ENCODE measurements at regions not wholly inside any gene's neighbourhood (a gene's known extent, or its start where the extent isn't known, plus 50 kb on each side); places are given as distances from the start of the nearest gene placed in this dataset.

DNA sequence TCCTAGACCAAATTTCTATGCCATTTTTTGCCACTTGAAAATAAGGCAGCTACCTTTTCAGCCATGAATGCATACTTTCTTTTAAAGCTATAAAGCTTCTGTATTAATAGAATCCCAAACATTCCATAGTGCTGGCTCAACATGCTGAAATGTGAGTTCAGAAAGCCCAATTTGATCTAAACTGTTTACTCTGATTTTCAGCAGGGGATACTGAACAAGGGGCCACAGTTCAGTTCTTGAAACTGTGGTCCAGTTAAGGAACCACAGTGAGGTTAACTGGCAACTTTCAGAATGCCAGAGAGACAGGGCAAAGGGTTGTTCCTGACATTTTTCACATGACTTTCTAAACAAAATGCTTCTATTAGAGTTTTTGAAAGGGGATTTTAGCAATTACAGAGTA lies 85.7 kb upstream of the COL11A1 start:
- TF ChIP-seq CTCF (IDR thresholded peaks at IDR 0.05) (no peak), POLR2AphosphoS5 (IDR thresholded peaks at IDR 0.05) (no peak), POLR2A (IDR thresholded peaks at IDR 0.05) (no peak), EP300 (IDR thresholded peaks at IDR 0.05) (no peak)
- H3K36me3 ChIP-seq: no peaks in the 10 kb centered on the region
- no peak overlapping the region for H3K4me3 ChIP-seq
- H3K27ac ChIP-seq: no peak overlapping the region
- intact Hi-C loops (cut with DNase I): no loop called here
- H3K4me1 ChIP-seq: no peaks in the 10 kb centered on the region
- no peaks in the 10 kb centered on the region for H3K27me3 ChIP-seq
- no peak for DNase-seq
- H3K9me3 ChIP-seq: no peaks in the 10 kb centered on the region

- Histone ChIP-seq H3K4me3 (no peak overlapping the region), H3K4me1 (no peaks in the 10 kb centered on the region), H3K36me3 (no peaks in the 10 kb centered on the region), H3K27ac (no peak overlapping the region), H3K27me3 (no peaks in the 10 kb centered on the region), H3K9me3 (no peaks in the 10 kb centered on the region)
- 39 to 53% methylated on average over 2 of the region's 2 CpGs for WGBS, 2 donors
- intact Hi-C loops (cut with DNase I): no loop called here
- no peak for DNase-seq
- TF ChIP-seq EP300 (IDR thresholded peaks at IDR 0.05) (no peak), POLR2A (IDR thresholded peaks at IDR 0.05) (no peak), CTCF (IDR thresholded peaks at IDR 0.05) (no peak), POLR2AphosphoS5 (IDR thresholded peaks at IDR 0.05) (no peak)
Observed at GRCh38 chr1:103191327-103191726, 83.0 kb upstream of the COL11A1 start.

GRCh38 chr1:103190766-103191165 lies 82.4 kb upstream of the COL11A1 start:
- Histone ChIP-seq H3K9me3 (no peaks in the 10 kb centered on the region), H3K36me3 (no peaks in the 10 kb centered on the region), H3K27me3 (no peaks in the 10 kb centered on the region), H3K4me3 (no peak overlapping the region), H3K27ac (no peak overlapping the region), H3K4me1 (no peaks in the 10 kb centered on the region)
- WGBS, 2 donors: 69 to 85% methylated on average over 2 of the region's 2 CpGs
- DNase-seq: no peak
- intact Hi-C loops (cut with DNase I): no loop called here
- TF ChIP-seq POLR2A (IDR thresholded peaks at IDR 0.05) (no peak), EP300 (IDR thresholded peaks at IDR 0.05) (no peak), POLR2AphosphoS5 (IDR thresholded peaks at IDR 0.05) (no peak), CTCF (IDR thresholded peaks at IDR 0.05) (no peak)

- WGBS, 2 donors: 95 to 96% methylated on average over 1 of the region's 1 CpG
Observed at GRCh38 chr1:103187673-103188072, 79.4 kb upstream of the COL11A1 start.

More at GRCh38 chr1:103187673-103188072, 79.4 kb upstream of the COL11A1 start:
- no peaks in the 10 kb centered on the region for H3K27me3 ChIP-seq
- no peak overlapping the region for H3K27ac ChIP-seq
- DNase-seq: no peak
- H3K4me3 ChIP-seq: no peak overlapping the region
- no peaks in the 10 kb centered on the region for H3K4me1 ChIP-seq
- TF ChIP-seq CTCF (IDR thresholded peaks at IDR 0.05) (no peak), EP300 (IDR thresholded peaks at IDR 0.05) (no peak), POLR2AphosphoS5 (IDR thresholded peaks at IDR 0.05) (no peak), POLR2A (IDR thresholded peaks at IDR 0.05) (no peak)
- intact Hi-C loops (cut with DNase I): no loop called here
- no peaks in the 10 kb centered on the region for H3K36me3 ChIP-seq
- no peaks in the 10 kb centered on the region for H3K9me3 ChIP-seq

All from sigmoid colon (tissue), 6 donors.